Right cardiac atrium (tissue), 5 donors: ENCODE measurements at regions not wholly inside any gene's neighbourhood (a gene's known extent, or its start where the extent isn't known, plus 50 kb on each side); places are given as distances from the start of the nearest gene placed in this dataset.

Experiments used
- ATAC-seq, 2 donors: fragments of 200-7000 bp; cut with Tn5 transposase; one replicate each; pipeline versions ENCODE4 v1.8.0 to v1.9.1; 2020; ENCODE audit warnings: moderate library complexity in 2 of 2, mild to moderate bottlenecking in 1 of 2
- DNase-seq, 3 donors: peaks; one replicate each; pipeline ENCODE4 v3.0.0-alpha.2; 2020
- H3K27ac ChIP-seq: one replicate; pipeline ENCODE4 v1.5.1; 2013; ENCODE audit warnings: mild to moderate bottlenecking, low read length, control low read depth, moderate library complexity
- H3K27me3 ChIP-seq: one replicate; pipeline ENCODE4 v1.6.1; 2013; ENCODE audit not compliant: control insufficient read depth, insufficient read depth
- H3K4me1 ChIP-seq: one replicate; pipeline ENCODE4 v1.6.1; 2013; ENCODE audit warnings: low read length; ENCODE audit not compliant: control insufficient read depth, insufficient read depth
- H3K4me3 ChIP-seq: one replicate; pipeline ENCODE4 v1.5.1; 2013; ENCODE audit warnings: low read length, control low read depth
- H3K9me3 ChIP-seq: one replicate; pipeline ENCODE4 v1.6.1; 2013; ENCODE audit warnings: low read length; ENCODE audit not compliant: control insufficient read depth
- WGBS: extraction: QIAGEN DNeasy Blood & Tissue Kit; methylation state at CpG from one replicate; pipeline ENCODE4 v1.1.7; 2013; 5-methylcytosine and 5-hydroxymethylcytosine counted together
- intact Hi-C, 4 donors: fragments of 100-400 bp; cut with DNase I; formaldehyde crosslinking; loops; one replicate each; pipeline versions ENCODE4 v1.11.0 to v1.14.0; 2022 to 2023
- donor health status: healthy with polysubstance abuse.
- donor health status: DM: no; HTN: yes; CAD: no.
- donor health status: DM: no; HTN: no; CAD: no.
- donor health status: DM: no; HTN: yes; CAD: no; lungs with severe emphysema.
- donor health status: DM: yes; HTN: yes; CAD: no.

- ATAC-seq (no peak), DNase-seq (no peak)
- H3K27me3 ChIP-seq = no peaks in the 10 kb centered on the region
- no peaks in the 10 kb centered on the region for H3K9me3 ChIP-seq
- H3K4me1 ChIP-seq = no peaks in the 10 kb centered on the region
- no peak overlapping the region for H3K4me3 ChIP-seq
- H3K27ac ChIP-seq = no peak overlapping the region
- WGBS = 45% methylated on average over 4 of the region's 4 CpGs
- intact Hi-C loops = no loop called here
Observed at GRCh38 chr14:51516706-51517395, 134.9 kb upstream of the FRMD6 start.

DNA sequence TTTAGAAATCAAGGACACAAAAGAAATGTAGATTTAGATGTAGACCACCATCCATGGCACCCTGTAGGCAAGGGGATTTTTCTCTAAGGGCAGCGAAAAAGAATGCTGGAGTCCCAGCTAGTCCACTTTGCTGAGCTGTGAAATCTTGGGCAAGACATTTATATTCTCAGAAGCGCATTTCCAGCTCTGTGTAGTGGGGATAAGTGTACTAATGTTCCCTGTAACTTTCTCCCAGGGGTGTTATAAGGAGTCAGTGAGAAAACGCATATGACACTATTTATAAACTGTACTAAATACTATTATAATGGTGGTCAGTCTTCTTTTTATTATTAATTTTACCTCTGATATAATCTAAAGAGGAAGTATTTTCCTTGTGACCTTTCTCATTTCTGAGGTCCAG is 133.4 kb upstream of the FRMD6 start:
- Histone ChIP-seq H3K4me3 (no peak overlapping the region), H3K4me1 (no peaks in the 10 kb centered on the region), H3K27me3 (no peaks in the 10 kb centered on the region), H3K27ac (no peak overlapping the region), H3K9me3 (no peaks in the 10 kb centered on the region)
- DNase-seq (no peak), ATAC-seq (no peak)
- 68% methylated on average over 3 of the region's 3 CpGs for WGBS
- intact Hi-C loops = no loop called here

DNA sequence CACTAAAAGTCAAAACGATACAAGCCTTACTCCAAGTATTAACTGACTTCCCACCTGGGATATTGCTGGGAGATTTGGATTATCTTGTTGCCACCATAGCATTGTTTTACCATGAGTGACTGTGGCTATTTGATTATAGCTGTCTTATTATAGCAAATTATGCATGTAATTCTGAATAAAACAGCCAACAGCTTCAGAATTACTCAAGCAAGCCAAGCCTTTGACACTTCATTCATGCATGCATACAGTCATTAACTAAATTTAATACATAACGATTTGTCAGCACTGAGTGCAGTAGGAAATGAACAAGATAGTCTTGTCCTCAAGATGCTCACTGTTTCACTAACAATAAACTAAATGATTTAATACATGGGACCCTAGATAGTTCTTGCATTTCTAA is 133.0 kb upstream of the FRMD6 start:
- H3K9me3 ChIP-seq = no peaks in the 10 kb centered on the region
- ATAC-seq (no peak), DNase-seq (no peak)
- H3K27me3 ChIP-seq = no peaks in the 10 kb centered on the region
- H3K4me1 ChIP-seq = no peaks in the 10 kb centered on the region
- 69% methylated on average over 2 of the region's 2 CpGs for whole genome bisulfite sequencing
- intact Hi-C loops = no loop called here
- no peak overlapping the region for H3K4me3 ChIP-seq
- no peak overlapping the region for H3K27ac ChIP-seq

- intact Hi-C loops = no loop called here
- 40% methylated on average over 1 of the region's 1 CpG for whole genome bisulfite sequencing
- H3K27ac ChIP-seq = no peak overlapping the region
- H3K4me1 ChIP-seq = no peaks in the 10 kb centered on the region
- DNase-seq (no peak), ATAC-seq (no peak)
- H3K27me3 ChIP-seq = no peaks in the 10 kb centered on the region
- H3K4me3 ChIP-seq = no peak overlapping the region
- no peaks in the 10 kb centered on the region for H3K9me3 ChIP-seq
Observed at GRCh38 chr14:51520087-51520486, 131.6 kb upstream of the FRMD6 start.

GRCh38 chr14:51521764-51522163 is 129.9 kb upstream of the FRMD6 start:
- no peak for ATAC-seq
- intact Hi-C loops = no loop called here
- no peaks in the 10 kb centered on the region for H3K4me1 ChIP-seq
- no peak overlapping the region for H3K27ac ChIP-seq
- no peak for DNase-seq
- no peak overlapping the region for H3K4me3 ChIP-seq
- no peaks in the 10 kb centered on the region for H3K27me3 ChIP-seq
- no peaks in the 10 kb centered on the region for H3K9me3 ChIP-seq

DNA sequence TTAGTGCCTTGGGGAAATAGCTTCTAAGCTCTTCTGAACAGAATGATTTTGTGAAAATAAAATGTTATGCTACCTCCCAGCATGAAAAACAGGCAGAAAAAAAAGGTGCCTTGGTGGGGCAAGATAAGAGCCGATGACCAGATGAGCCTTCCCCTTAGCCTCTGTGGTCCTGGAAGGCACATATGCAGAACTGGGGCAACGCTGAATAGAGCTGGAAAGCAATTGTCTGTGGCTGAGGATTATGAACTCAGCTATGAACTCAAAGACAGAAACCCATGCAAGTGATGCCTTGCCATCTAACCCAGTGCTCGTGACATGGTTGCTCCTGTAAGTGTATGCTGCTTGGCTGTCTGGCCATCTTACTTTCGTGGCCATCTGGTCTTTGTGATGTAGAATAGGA is 128.5 kb upstream of the FRMD6 start:
- intact Hi-C loops = no loop called here
- Histone ChIP-seq H3K27ac (no peak overlapping the region), H3K9me3 (no peaks in the 10 kb centered on the region), H3K27me3 (no peaks in the 10 kb centered on the region), H3K4me1 (no peaks in the 10 kb centered on the region), H3K4me3 (no peak overlapping the region)
- ATAC-seq (no peak), DNase-seq (no peak)
- WGBS = 83% methylated on average over 4 of the region's 4 CpGs

GRCh38 chr14:51525739-51526138 is 126.0 kb upstream of the FRMD6 start:
- 94% methylated on average over 3 of the region's 3 CpGs for WGBS
- intact Hi-C loops = no loop called here

GRCh38 chr14:51527073-51527472 is 124.6 kb upstream of the FRMD6 start:
- H3K4me1 ChIP-seq = no peaks in the 10 kb centered on the region
- H3K27ac ChIP-seq = no peak overlapping the region
- DNase-seq = no peak
- no peaks in the 10 kb centered on the region for H3K27me3 ChIP-seq
- intact Hi-C loops = no loop called here
- 77% methylated on average over 2 of the region's 2 CpGs for WGBS
- no peaks in the 10 kb centered on the region for H3K9me3 ChIP-seq
- no peak for ATAC-seq
- H3K4me3 ChIP-seq = no peak overlapping the region

More at GRCh38 chr14:51525739-51526138, 126.0 kb upstream of the FRMD6 start:
- Histone ChIP-seq H3K4me3 (no peak overlapping the region), H3K9me3 (no peaks in the 10 kb centered on the region), H3K4me1 (no peaks in the 10 kb centered on the region), H3K27ac (no peak overlapping the region), H3K27me3 (no peaks in the 10 kb centered on the region)
- no peak for DNase-seq
- ATAC-seq = no peak

DNA sequence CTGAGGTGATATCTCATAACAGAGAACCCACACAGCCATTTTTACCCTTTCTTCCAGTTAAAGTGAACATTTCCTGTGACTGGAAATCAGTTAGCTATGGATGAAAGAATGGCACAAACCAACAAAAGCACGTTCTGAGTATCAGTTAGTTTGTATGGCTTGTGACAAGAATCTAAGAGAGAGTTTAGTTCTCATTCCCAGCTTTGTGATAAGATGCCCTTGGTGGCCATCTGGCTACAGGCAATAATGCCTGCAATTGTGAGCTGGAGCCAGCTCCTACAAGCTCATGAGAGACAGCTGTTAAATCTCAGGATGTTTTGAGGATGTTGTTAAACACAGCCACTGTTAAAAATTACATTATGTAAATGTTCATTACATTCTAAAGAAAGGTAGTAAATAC is 122.0 kb upstream of the FRMD6 start:
- WGBS = 34% methylated on average over 1 of the region's 1 CpG
- Histone ChIP-seq H3K27me3 (no peaks in the 10 kb centered on the region), H3K4me1 (no peaks in the 10 kb centered on the region), H3K27ac (no peak overlapping the region), H3K4me3 (no peak overlapping the region), H3K9me3 (no peaks in the 10 kb centered on the region)
- ATAC-seq (no peak), DNase-seq (no peak)
- intact Hi-C loops = no loop called here

- no peaks in the 10 kb centered on the region for H3K4me1 ChIP-seq
- ATAC-seq (no peak), DNase-seq (no peak)
- intact Hi-C loops = no loop called here
- H3K9me3 ChIP-seq = no peaks in the 10 kb centered on the region
- H3K27ac ChIP-seq = no peak overlapping the region
- 84% methylated on average over 2 of the region's 2 CpGs for WGBS
- H3K4me3 ChIP-seq = no peak overlapping the region
- H3K27me3 ChIP-seq = no peaks in the 10 kb centered on the region
Observed at GRCh38 chr14:51533160-51533559, 118.5 kb upstream of the FRMD6 start.

GRCh38 chr14:51533872-51534553 is 117.7 kb upstream of the FRMD6 start:
- Histone ChIP-seq H3K9me3 (no peaks in the 10 kb centered on the region), H3K27ac (no peak overlapping the region), H3K4me3 (no peak overlapping the region), H3K27me3 (no peaks in the 10 kb centered on the region), H3K4me1 (no peaks in the 10 kb centered on the region)
- intact Hi-C loops = no loop called here
- no peak for ATAC-seq
- 73% methylated on average over 3 of the region's 3 CpGs for WGBS
- DNase-seq = no peak
